GM19397 (cell line): ENCODE measurements at regions not wholly inside any gene's neighbourhood (a gene's known extent, or its start where the extent isn't known, plus 50 kb on each side); places are given as distances from the start of the nearest gene placed in this dataset.

Source experiments
- ATAC-seq: cut with Tn5 transposase; IDR thresholded peaks from one replicate; pipeline ENCODE4 v1.9.1; 2021; ENCODE audit warnings: mild to moderate bottlenecking, moderate library complexity; ENCODE audit not compliant: unreplicated experiment

GRCh38 chr2:9137379-9138150 lies 69.0 kb upstream of the ASAP2 start:
- no peak for ATAC-seq

- no peak for ATAC-seq
Measured at GRCh38 chr2:9135822-9136558, 70.6 kb upstream of the ASAP2 start.

- no peak for ATAC-seq
Measured at GRCh38 chr2:9127316-9127715, 79.3 kb upstream of the ASAP2 start.

- no peak for ATAC-seq
Measured at GRCh38 chr2:9126540-9126939, 80.1 kb upstream of the ASAP2 start.

- ATAC-seq = no peak
Measured at GRCh38 chr2:9124231-9124741, 82.3 kb upstream of the ASAP2 start.

GRCh38 chr2:9123069-9123468 lies 83.5 kb upstream of the ASAP2 start:
- no peak for ATAC-seq

GRCh38 chr2:9122367-9122766 lies 84.2 kb upstream of the ASAP2 start:
- no peak for ATAC-seq

GRCh38 chr2:9118383-9118960 lies 88.1 kb upstream of the ASAP2 start:
- no peak for ATAC-seq

GRCh38 chr2:9115229-9115628 lies 91.4 kb upstream of the ASAP2 start:
- ATAC-seq = no peak

- no peak for ATAC-seq
Measured at GRCh38 chr2:9114458-9114857, 92.2 kb upstream of the ASAP2 start.

GRCh38 chr2:9113916-9114315 lies 92.7 kb upstream of the ASAP2 start:
- ATAC-seq = no peak

- ATAC-seq = no peak
Measured at GRCh38 chr2:9113262-9113661, 93.3 kb upstream of the ASAP2 start.

- no peak for ATAC-seq
Measured at GRCh38 chr2:9112079-9112721, 94.4 kb upstream of the ASAP2 start.

GRCh38 chr2:9110893-9111569 lies 95.6 kb upstream of the ASAP2 start:
- ATAC-seq = no peak

GRCh38 chr2:9110346-9110884 lies 96.2 kb upstream of the ASAP2 start:
- ATAC-seq = no peak

- no peak for ATAC-seq
Measured at GRCh38 chr2:9109871-9110270, 96.7 kb upstream of the ASAP2 start.

- no peak for ATAC-seq
Measured at GRCh38 chr2:9108210-9108967, 98.2 kb upstream of the ASAP2 start.

GRCh38 chr2:9107168-9108025 lies 99.2 kb upstream of the ASAP2 start:
- no peak for ATAC-seq
